ENCODE measurements at regions not wholly inside any gene's neighbourhood (a gene's known extent, or its start where the extent isn't known, plus 50 kb on each side); places are given as distances from the start of the nearest gene placed in this dataset.

GRCh38 chr16:86459266-86459665 lies 51.1 kb upstream of the FOXF1 start (continued):
- no peak for TF ChIP-seq CBX3 (IDR thresholded peaks at IDR 0.05; ENCODE audit: low read depth)
